A673 (cell line): ENCODE measurements at regions not wholly inside any gene's neighbourhood (a gene's known extent, or its start where the extent isn't known, plus 50 kb on each side); places are given as distances from the start of the nearest gene placed in this dataset.

Source experiments
- BruUV-seq: library from RNA; stranded (reverse); fragments of 400-500 nt; replicated peaks from 2 replicates; lab custom pipeline; 2021; lab: Mats Ljungman, UMichigan
- CTCF ChIA-PET: fragments of 300-600 bp; sonication (Branson Sonifier 250); formaldehyde crosslinking; loops from one replicate; lab custom pipeline; 2022; ENCODE audit warnings: antibody characterized with exemption; lab: Charles Lee
- POLR2A ChIA-PET: fragments of 300-600 bp; sonication (Branson Sonifier 250); formaldehyde crosslinking; loops from one replicate; lab custom pipeline; 2022; ENCODE audit warnings: antibody characterized with exemption; ENCODE audit not compliant: low non-redundant PET; lab: Charles Lee
- DNase-seq: peaks from one replicate; pipeline ENCODE4 v3.0.0-alpha.2; 2015; ENCODE audit warnings: low spot score
- H3K27ac ChIP-seq: fragments of 200-600 bp; sonication (generic); 2 replicates; pipeline ENCODE4 v1.5.1; 2016; ENCODE audit warnings: mixed run types, low read depth, mild to moderate bottlenecking, mixed read lengths, antibody characterized with exemption, low read length; ENCODE audit not compliant: poor library complexity, severe bottlenecking
- H3K27me3 ChIP-seq: fragments of 200-600 bp; sonication (generic); replicated peaks from 2 replicates; pipeline ENCODE4 v1.6.1; 2017; ENCODE audit warnings: mixed run types, low read depth, mild to moderate bottlenecking, mixed read lengths, antibody characterized with exemption, low read length; ENCODE audit not compliant: insufficient read depth, poor library complexity
- H3K36me3 ChIP-seq: fragments of 200-600 bp; sonication (generic); 2 replicates; pipeline ENCODE4 v1.6.1; 2016; ENCODE audit warnings: mixed run types, mild to moderate bottlenecking, mixed read lengths, antibody characterized with exemption, low read length; ENCODE audit not compliant: insufficient read depth, poor library complexity, severe bottlenecking
- H3K4me1 ChIP-seq: fragments of 200-600 bp; sonication (generic); 2 replicates; pipeline ENCODE4 v1.6.1; 2017; ENCODE audit warnings: mixed run types, mild to moderate bottlenecking, mixed read lengths, antibody characterized with exemption, low read length; ENCODE audit not compliant: insufficient read depth, poor library complexity, severe bottlenecking
- H3K4me3 ChIP-seq: fragments of 200-600 bp; sonication (generic); 2 replicates; pipeline ENCODE4 v1.5.1; 2016; ENCODE audit warnings: low read depth, mixed run types, mild to moderate bottlenecking, mixed read lengths, low read length; ENCODE audit not compliant: poor library complexity, severe bottlenecking
- H3K9me3 ChIP-seq: fragments of 200-600 bp; sonication (generic); 2 replicates; pipeline ENCODE4 v1.6.1; 2016; ENCODE audit warnings: mixed run types, low read depth, mild to moderate bottlenecking, mixed read lengths, antibody characterized with exemption, low read length; ENCODE audit not compliant: poor library complexity, severe bottlenecking
- EZH2 ChIP-seq: fragments of 200-600 bp; sonication (generic); IDR thresholded peaks from 2 replicates; pipeline ENCODE4 v1.6.1; 2017; ENCODE audit warnings: borderline replicate concordance, low read depth, mild to moderate bottlenecking, mixed read lengths, antibody characterized with exemption, low read length; ENCODE audit not compliant: poor library complexity, severe bottlenecking
- intact Hi-C: fragments of 100-400 bp; cut with micrococcal nuclease; formaldehyde crosslinking; loops from one replicate; pipeline ENCODE4 v1.10.0; 2022; ENCODE audit not compliant: unreplicated experiment
- TF ChIP-seq, protein P1 (sequence below): fragments of 300-800, 200-600 bp; sonication (generic); conservative IDR thresholded peaks from 2 replicates; pipeline ENCODE4 v1.5.1; 2017; ENCODE audit warnings: low read depth, mild to moderate bottlenecking, antibody characterized with exemption, low read length, moderate library complexity, mixed read lengths

GRCh38 chr2:215498431-215498830 is 62.6 kb upstream of the FN1 start:
- H3K27ac ChIP-seq: no peak overlapping the region
- no peaks in the 10 kb centered on the region for H3K36me3 ChIP-seq
- no peaks in the 10 kb centered on the region for H3K4me1 ChIP-seq
- no peaks in the 10 kb centered on the region for H3K27me3 ChIP-seq
- BruUV-seq: no TSS peak
- intact Hi-C loops: no loop called here
- ChIA-PET CTCF (no interaction called here), POLR2A (no interaction called here)
- H3K4me3 ChIP-seq: no peak overlapping the region
- no peak for DNase-seq
- no peaks in the 10 kb centered on the region for H3K9me3 ChIP-seq
- TF ChIP-seq, protein P1, sequence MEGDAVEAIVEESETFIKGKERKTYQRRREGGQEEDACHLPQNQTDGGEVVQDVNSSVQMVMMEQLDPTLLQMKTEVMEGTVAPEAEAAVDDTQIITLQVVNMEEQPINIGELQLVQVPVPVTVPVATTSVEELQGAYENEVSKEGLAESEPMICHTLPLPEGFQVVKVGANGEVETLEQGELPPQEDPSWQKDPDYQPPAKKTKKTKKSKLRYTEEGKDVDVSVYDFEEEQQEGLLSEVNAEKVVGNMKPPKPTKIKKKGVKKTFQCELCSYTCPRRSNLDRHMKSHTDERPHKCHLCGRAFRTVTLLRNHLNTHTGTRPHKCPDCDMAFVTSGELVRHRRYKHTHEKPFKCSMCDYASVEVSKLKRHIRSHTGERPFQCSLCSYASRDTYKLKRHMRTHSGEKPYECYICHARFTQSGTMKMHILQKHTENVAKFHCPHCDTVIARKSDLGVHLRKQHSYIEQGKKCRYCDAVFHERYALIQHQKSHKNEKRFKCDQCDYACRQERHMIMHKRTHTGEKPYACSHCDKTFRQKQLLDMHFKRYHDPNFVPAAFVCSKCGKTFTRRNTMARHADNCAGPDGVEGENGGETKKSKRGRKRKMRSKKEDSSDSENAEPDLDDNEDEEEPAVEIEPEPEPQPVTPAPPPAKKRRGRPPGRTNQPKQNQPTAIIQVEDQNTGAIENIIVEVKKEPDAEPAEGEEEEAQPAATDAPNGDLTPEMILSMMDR: no peak
- TF ChIP-seq EZH2: no peak

DNA sequence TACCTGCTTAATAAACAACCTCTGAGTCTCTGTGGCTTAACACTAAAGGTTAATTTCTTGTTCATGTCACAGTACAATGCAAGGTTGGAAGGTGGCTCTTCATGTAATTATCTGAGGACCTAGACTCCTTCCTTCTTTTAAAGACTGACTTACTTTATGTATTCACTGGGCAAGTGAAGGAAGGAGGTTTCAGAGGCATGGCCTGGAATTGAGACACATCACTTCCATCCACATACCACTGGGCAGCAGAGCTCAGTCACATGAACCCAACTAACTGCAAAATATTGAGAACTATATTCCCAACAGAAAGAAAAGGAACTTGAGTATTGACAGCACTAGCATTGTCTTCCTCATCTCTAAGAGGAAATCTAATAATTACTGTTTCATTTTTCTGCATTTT is 57.5 kb upstream of the FN1 start:
- no peaks in the 10 kb centered on the region for H3K4me1 ChIP-seq
- no peaks in the 10 kb centered on the region for H3K27me3 ChIP-seq
- BruUV-seq: no TSS peak
- ChIA-PET POLR2A (no interaction called here), CTCF (no interaction called here)
- no peaks in the 10 kb centered on the region for H3K36me3 ChIP-seq
- H3K27ac ChIP-seq: no peak overlapping the region
- intact Hi-C loops: no loop called here
- no peaks in the 10 kb centered on the region for H3K9me3 ChIP-seq
- H3K4me3 ChIP-seq: no peak overlapping the region
- TF ChIP-seq, protein P1: no peak
- no peak for TF ChIP-seq EZH2
- no peak for DNase-seq

GRCh38 chr2:215489288-215489848 is 53.5 kb upstream of the FN1 start:
- POLR2A ChIA-PET: no interaction called here
- no TSS peak for BruUV-seq

More at GRCh38 chr2:215489288-215489848, 53.5 kb upstream of the FN1 start:
- CTCF ChIA-PET: no interaction called here
- H3K36me3 ChIP-seq: no peaks in the 10 kb centered on the region
- TF ChIP-seq, protein P1: no peak
- no peak for TF ChIP-seq EZH2
- intact Hi-C loops: no loop called here
- no peaks in the 10 kb centered on the region for H3K4me1 ChIP-seq
- H3K9me3 ChIP-seq: no peaks in the 10 kb centered on the region
- no peak overlapping the region for H3K4me3 ChIP-seq
- H3K27ac ChIP-seq: no peak overlapping the region
- H3K27me3 ChIP-seq: no peaks in the 10 kb centered on the region
- DNase-seq: no peak
